OCI-LY3 (cell line): ENCODE measurements at regions not wholly inside any gene's neighbourhood (a gene's known extent, or its start where the extent isn't known, plus 50 kb on each side); places are given as distances from the start of the nearest gene placed in this dataset.

Source experiments
- H2AFZ ChIP-seq: fragments of 200-600, 300-600 bp; shearing (Covaris generic); 2 replicates; pipeline ENCODE4 v1.6.0; 2014; ENCODE audit warnings: antibody characterized with exemption, low read depth, low read length
- H3K27ac ChIP-seq: fragments of 200-600, 300-600 bp; sonication (generic); 2 replicates; pipeline ENCODE4 v1.5.1; 2014; ENCODE audit warnings: mild to moderate bottlenecking, low read length, moderate library complexity, mixed read lengths
- H3K27me3 ChIP-seq: fragments of 200-600, 300-600 bp; sonication (generic); 2 replicates; pipeline ENCODE4 v1.6.1; 2014; ENCODE audit warnings: low read depth, low read length, mixed read lengths
- H3K36me3 ChIP-seq: fragments of 200-600, 300-600 bp; sonication (generic); replicated peaks from 2 replicates; pipeline ENCODE3; 2014; ENCODE audit warnings: low read depth, low read length, mixed read lengths
- H3K4me1 ChIP-seq: fragments of 300-600, 200-600 bp; sonication (generic); 2 replicates; pipeline ENCODE4 v1.6.1; 2014; ENCODE audit warnings: low read length, mixed read lengths
- H3K4me2 ChIP-seq: fragments of 200-600, 300-600 bp; sonication (generic); 2 replicates; pipeline ENCODE4 v1.6.1; 2014; ENCODE audit warnings: low read length, mixed read lengths
- H3K4me3 ChIP-seq: fragments of 300-600, 200-600 bp; sonication (generic); 2 replicates; pipeline ENCODE4 v1.5.1; 2014; ENCODE audit warnings: antibody characterized with exemption, mild to moderate bottlenecking, low read length, moderate library complexity
- H3K79me2 ChIP-seq: fragments of 300-600, 200-600 bp; shearing (Covaris generic); 2 replicates; pipeline ENCODE4 v1.6.1; 2014; ENCODE audit warnings: mild to moderate bottlenecking, low read length, mixed read lengths
- H3K9ac ChIP-seq: fragments of 300-600, 200-600 bp; shearing (Covaris generic); 2 replicates; pipeline ENCODE4 v1.6.0; 2014; ENCODE audit warnings: mild to moderate bottlenecking, low read length, moderate library complexity
- H3K9me3 ChIP-seq: fragments of 200-600, 300-600 bp; shearing (Covaris generic); 2 replicates; pipeline ENCODE4 v1.6.1; 2014; ENCODE audit warnings: low read length, mixed read lengths; ENCODE audit not compliant: insufficient read depth
- H4K20me1 ChIP-seq: fragments of 200-600, 300-600 bp; sonication (generic); 2 replicates; pipeline ENCODE4 v1.6.1; 2016; ENCODE audit warnings: low read length, mixed read lengths; ENCODE audit not compliant: insufficient read depth
- EZH2phosphoT487 ChIP-seq: fragments of 200-600 bp; shearing (Covaris generic); IDR thresholded peaks from 2 replicates; pipeline ENCODE4 v1.6.1; 2018; ENCODE audit warnings: antibody characterized with exemption, mixed run types, low read depth
- TF ChIP-seq, protein P1 (sequence below): fragments of 200-600, 300-600 bp; sonication (generic); IDR thresholded peaks from 2 replicates; pipeline ENCODE4 v1.5.1; 2014; ENCODE audit warnings: antibody characterized with exemption, low read length, low read depth

DNA sequence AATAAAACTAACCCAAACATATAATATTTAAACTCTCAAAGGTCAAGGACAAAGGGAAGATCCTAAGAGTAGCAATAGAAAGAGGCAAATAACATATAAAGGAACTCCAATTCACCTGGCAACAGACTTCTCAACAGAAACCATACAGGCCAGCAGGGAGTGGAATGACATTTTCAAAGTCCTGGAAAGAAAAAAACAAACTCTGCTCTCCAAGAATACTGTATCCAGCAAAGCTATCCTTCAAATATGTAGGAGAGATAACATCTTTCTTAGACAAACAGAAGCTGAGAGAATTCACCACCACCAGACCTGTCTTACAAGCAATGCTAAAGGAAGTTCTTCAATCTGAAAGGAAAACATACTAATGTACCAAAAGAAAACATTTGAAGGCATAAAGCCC is 51.5 kb upstream of the TMEM158 start:
- TF ChIP-seq, protein P1, sequence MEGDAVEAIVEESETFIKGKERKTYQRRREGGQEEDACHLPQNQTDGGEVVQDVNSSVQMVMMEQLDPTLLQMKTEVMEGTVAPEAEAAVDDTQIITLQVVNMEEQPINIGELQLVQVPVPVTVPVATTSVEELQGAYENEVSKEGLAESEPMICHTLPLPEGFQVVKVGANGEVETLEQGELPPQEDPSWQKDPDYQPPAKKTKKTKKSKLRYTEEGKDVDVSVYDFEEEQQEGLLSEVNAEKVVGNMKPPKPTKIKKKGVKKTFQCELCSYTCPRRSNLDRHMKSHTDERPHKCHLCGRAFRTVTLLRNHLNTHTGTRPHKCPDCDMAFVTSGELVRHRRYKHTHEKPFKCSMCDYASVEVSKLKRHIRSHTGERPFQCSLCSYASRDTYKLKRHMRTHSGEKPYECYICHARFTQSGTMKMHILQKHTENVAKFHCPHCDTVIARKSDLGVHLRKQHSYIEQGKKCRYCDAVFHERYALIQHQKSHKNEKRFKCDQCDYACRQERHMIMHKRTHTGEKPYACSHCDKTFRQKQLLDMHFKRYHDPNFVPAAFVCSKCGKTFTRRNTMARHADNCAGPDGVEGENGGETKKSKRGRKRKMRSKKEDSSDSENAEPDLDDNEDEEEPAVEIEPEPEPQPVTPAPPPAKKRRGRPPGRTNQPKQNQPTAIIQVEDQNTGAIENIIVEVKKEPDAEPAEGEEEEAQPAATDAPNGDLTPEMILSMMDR: no peak
- no peak for TF ChIP-seq EZH2phosphoT487
- Histone ChIP-seq H3K79me2 (no peaks in the 10 kb centered on the region), H3K9me3 (peaks cover 8% of the 10 kb centered on the region; the same call in 1 of the 2 replicates), H3K4me2 (no peak overlapping the region), H3K9ac (no peak overlapping the region), H3K4me1 (no peaks in the 10 kb centered on the region), H3K4me3 (no peak overlapping the region), H4K20me1 (no peaks in the 10 kb centered on the region), H3K27ac (no peak overlapping the region), H3K27me3 (peaks cover 34% of the 10 kb centered on the region), H2AFZ (no peak overlapping the region), H3K36me3 (no peaks in the 10 kb centered on the region)

DNA sequence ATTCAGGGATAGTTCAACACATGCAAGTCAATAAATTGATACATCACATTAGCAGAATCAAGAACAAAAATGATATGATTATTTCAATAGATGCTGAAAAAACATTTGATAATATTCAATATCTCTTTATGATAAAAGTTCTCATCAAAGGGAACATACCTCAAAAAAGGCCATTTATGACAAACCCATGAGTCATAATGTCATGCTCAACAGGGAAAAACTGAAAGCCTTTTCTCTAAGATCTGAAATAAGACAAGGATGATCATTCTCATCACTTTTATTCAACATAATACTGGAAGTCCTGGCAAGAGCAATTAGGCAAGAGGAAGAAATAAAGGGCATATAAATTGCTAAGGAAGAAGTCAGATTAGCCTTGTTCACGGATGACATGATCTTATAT is 54.1 kb upstream of the TMEM158 start:
- no peaks in the 10 kb centered on the region for H3K4me1 ChIP-seq
- no peak overlapping the region for H3K4me2 ChIP-seq

DNA sequence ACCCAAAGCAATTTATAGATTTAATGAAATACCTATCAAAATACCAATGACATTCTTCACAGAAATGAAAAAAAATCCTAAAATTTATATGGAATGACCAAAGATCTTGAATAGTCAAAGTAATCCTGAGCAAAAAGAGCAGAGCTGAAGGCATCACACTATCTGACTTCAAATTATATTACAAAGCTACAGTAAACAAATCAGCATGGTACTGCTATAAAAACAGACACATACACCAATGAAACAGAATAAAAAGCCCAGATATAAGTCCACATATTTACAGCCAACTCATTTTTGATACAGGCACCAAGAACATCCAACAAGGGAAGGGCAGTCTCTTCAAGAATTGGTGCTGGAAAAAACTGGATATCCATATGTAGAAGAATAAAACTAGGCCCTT is 54.9 kb upstream of the TMEM158 start:
- no peak overlapping the region for H3K9ac ChIP-seq
- TF ChIP-seq, protein P1: no peak
- TF ChIP-seq EZH2phosphoT487: no peak
- H3K79me2 ChIP-seq: no peaks in the 10 kb centered on the region
- peaks cover 49% of the 10 kb centered on the region for H3K27me3 ChIP-seq
- H3K4me1 ChIP-seq: no peaks in the 10 kb centered on the region
- H4K20me1 ChIP-seq: no peaks in the 10 kb centered on the region
- H2AFZ ChIP-seq: no peak overlapping the region
- H3K4me3 ChIP-seq: no peak overlapping the region
- H3K36me3 ChIP-seq: no peaks in the 10 kb centered on the region
- H3K9me3 ChIP-seq: peaks cover 8% of the 10 kb centered on the region; the same call in 1 of the 2 replicates
- no peak overlapping the region for H3K27ac ChIP-seq
- H3K4me2 ChIP-seq: no peak overlapping the region

More for the DNA sequence above, 54.1 kb upstream of the TMEM158 start:
- Histone ChIP-seq H3K27ac (no peak overlapping the region), H2AFZ (no peak overlapping the region), H3K4me3 (no peak overlapping the region), H3K9ac (no peak overlapping the region), H3K79me2 (no peaks in the 10 kb centered on the region), H3K9me3 (peaks cover 8% of the 10 kb centered on the region; the same call in 1 of the 2 replicates), H3K27me3 (peaks cover 50% of the 10 kb centered on the region), H3K36me3 (no peaks in the 10 kb centered on the region), H4K20me1 (no peaks in the 10 kb centered on the region)
- TF ChIP-seq EZH2phosphoT487: no peak
- TF ChIP-seq, protein P1: no peak

DNA sequence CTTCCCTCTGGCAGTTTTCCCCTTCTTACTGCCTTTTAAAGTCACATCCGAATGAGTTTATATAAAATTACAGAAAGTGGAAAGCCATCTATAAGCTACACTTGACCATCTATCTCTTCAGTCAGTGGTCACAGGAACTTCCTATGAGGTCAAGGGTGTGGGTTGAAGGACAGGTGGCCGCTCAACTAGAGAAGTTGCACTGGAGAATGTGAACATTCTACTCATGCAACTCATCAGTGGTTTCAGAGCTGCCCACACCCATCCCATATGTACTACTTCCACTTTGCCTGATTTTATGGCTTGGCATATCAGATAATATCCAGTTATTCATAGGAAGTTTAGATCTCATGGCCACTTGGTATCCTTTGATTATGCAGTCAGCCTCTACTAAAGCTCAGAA is 57.4 kb upstream of the TMEM158 start:
- Histone ChIP-seq H3K27me3 (peaks cover 43% of the 10 kb centered on the region), H3K4me2 (no peak overlapping the region), H2AFZ (no peak overlapping the region), H3K4me3 (no peak overlapping the region), H4K20me1 (no peaks in the 10 kb centered on the region), H3K9me3 (no peaks in the 10 kb centered on the region), H3K9ac (no peak overlapping the region), H3K4me1 (no peaks in the 10 kb centered on the region), H3K79me2 (no peaks in the 10 kb centered on the region), H3K36me3 (no peaks in the 10 kb centered on the region), H3K27ac (no peak overlapping the region)
- TF ChIP-seq, protein P1: no peak
- TF ChIP-seq EZH2phosphoT487: no peak
